UCSD-AML1 (cell line): ENCODE measurements at regions not wholly inside any gene's neighbourhood (a gene's known extent, or its start where the extent isn't known, plus 50 kb on each side); places are given as distances from the start of the nearest gene placed in this dataset.
"Not testable (repeated sequence)": the region's sequence is repeated elsewhere in the genome, so short reads cannot be mapped to it uniquely, and the experiment has no call there.

Experiments used
- DNase-seq: peaks from one replicate; lab custom pipeline; 2025; ENCODE audit not compliant: unreplicated experiment; lab: John Stamatoyannopoulos, UW

GRCh38 chr6:164408868-164409267, 900.5 kb downstream of the C6orf118 start:
- DNase-seq, result no peak

GRCh38 chr6:164404812-164405488, 904.5 kb downstream of the C6orf118 start:
- no peak for DNase-seq

- DNase-seq, result no peak
Measured at GRCh38 chr6:164401871-164402270, 907.5 kb downstream of the C6orf118 start.

GRCh38 chr6:164398647-164399046, 910.8 kb downstream of the C6orf118 start:
- no peak for DNase-seq

GRCh38 chr6:164396071-164397047, 913.0 kb downstream of the C6orf118 start:
- peak; percentile 15 for DNase-seq

- no peak for DNase-seq
Measured at GRCh38 chr6:164379795-164380194, 929.6 kb downstream of the C6orf118 start.

- DNase-seq, result no peak
Measured at GRCh38 chr6:164378330-164378729, 931.1 kb downstream of the C6orf118 start.

- DNase-seq, result no peak
Measured at GRCh38 chr6:164377348-164377918, 932.0 kb downstream of the C6orf118 start.

GRCh38 chr6:164370773-164371172, 938.6 kb downstream of the C6orf118 start:
- no peak for DNase-seq

- no peak for DNase-seq
Measured at GRCh38 chr6:164359441-164359840, 944.9 kb downstream of the QKI start.

GRCh38 chr6:164359036-164359435, 944.5 kb downstream of the QKI start:
- DNase-seq, result no peak

GRCh38 chr6:164356814-164357213, 942.3 kb downstream of the QKI start:
- no peak for DNase-seq

GRCh38 chr6:164347455-164347854, 932.9 kb downstream of the QKI start:
- no peak for DNase-seq

GRCh38 chr6:164346631-164347030, 932.1 kb downstream of the QKI start:
- DNase-seq, result no peak

GRCh38 chr6:164345806-164346496, 931.4 kb downstream of the QKI start:
- no peak for DNase-seq

- DNase-seq, result no peak
Measured at GRCh38 chr6:164345327-164345726, 930.8 kb downstream of the QKI start.

GRCh38 chr6:164344801-164345291, 930.3 kb downstream of the QKI start:
- DNase-seq, result no peak

- not testable (repeated sequence) for DNase-seq
Measured at GRCh38 chr6:164339442-164339841, 924.9 kb downstream of the QKI start.

GRCh38 chr6:164337925-164338397, 923.4 kb downstream of the QKI start:
- DNase-seq, result no peak

- DNase-seq, result no peak
Measured at GRCh38 chr6:164337024-164337924, 922.8 kb downstream of the QKI start.
